ENCODE measurements at regions not wholly inside any gene's neighbourhood (a gene's known extent, or its start where the extent isn't known, plus 50 kb on each side); places are given as distances from the start of the nearest gene placed in this dataset.

- TF ChIP-seq POU6F1 (CRISPR knock-in tag; IDR thresholded peaks at IDR 0.05; ENCODE audit: borderline replicate concordance, low read depth): no peak
- no peak for TF ChIP-seq PATZ1 (CRISPR knock-in tag; IDR thresholded peaks at IDR 0.05; ENCODE audit: borderline replicate concordance)
These were observed 185.9 kb upstream of the ATP1B1 start for GRCh38 chr1:168920456-168921094.
